H1 (cell line): ENCODE measurements at regions not wholly inside any gene's neighbourhood (a gene's known extent, or its start where the extent isn't known, plus 50 kb on each side); places are given as distances from the start of the nearest gene placed in this dataset.

ENCODE experiments used
- CTCF ChIA-PET: fragments of 300-600 bp; sonication (Branson Sonifier 250); formaldehyde crosslinking; loops from one replicate; lab custom pipeline; 2021; ENCODE audit not compliant: partially characterized antibody; lab: Charles Lee
- POLR2A ChIA-PET: fragments of 300-600 bp; sonication (Branson Sonifier 250); formaldehyde crosslinking; loops from one replicate; lab custom pipeline; 2021; ENCODE audit warnings: inconsistent platforms; ENCODE audit not compliant: partially characterized antibody; lab: Charles Lee
- DNase-seq, 2 experiments: peaks; one replicate each; pipeline versions ENCODE4 v3.0.0 to v3.0.0-alpha.2; 2010 to 2022; ENCODE audit warnings: low spot score in 2 of 2, low read depth in 1 of 2, mixed read lengths in 1 of 2
- FAIRE-seq: peaks from 2 replicates; lab custom pipeline; 2011; peaks lifted over from hg19 to GRCh38; lab: Jason Lieb, UNC
- H2AFZ ChIP-seq: 2 replicates; pipeline ENCODE4 v1.8.1; 2012; ENCODE audit warnings: low read length, inconsistent platforms
- H2AK5ac ChIP-seq: 2 replicates; pipeline ENCODE4 v1.6.1; 2013; ENCODE audit warnings: low read depth, low read length
- H2BK120ac ChIP-seq: replicated peaks from 2 replicates; pipeline ENCODE3; 2013; ENCODE audit warnings: low read depth, low read length, inconsistent platforms
- H2BK12ac ChIP-seq: 2 replicates; pipeline ENCODE4 v1.6.1; 2013; ENCODE audit warnings: low read depth, low read length
- H2BK15ac ChIP-seq: 2 replicates; pipeline ENCODE4 v1.6.1; 2013; ENCODE audit warnings: low read length
- H2BK20ac ChIP-seq: 2 replicates; pipeline ENCODE4 v1.6.1; 2013; ENCODE audit warnings: low read length
- H2BK5ac ChIP-seq: 2 replicates; pipeline ENCODE4 v1.6.1; 2013; ENCODE audit warnings: low read depth, low read length
- H3K14ac ChIP-seq: 2 replicates; pipeline ENCODE4 v1.6.1; 2013; ENCODE audit warnings: inconsistent platforms; ENCODE audit not compliant: insufficient read length
- H3K18ac ChIP-seq: 2 replicates; pipeline ENCODE4 v1.6.1; 2013; ENCODE audit warnings: low read length; ENCODE audit errors: extremely low read depth
- H3K23ac ChIP-seq: 2 replicates; pipeline ENCODE4 v1.6.1; 2013; ENCODE audit warnings: inconsistent platforms; ENCODE audit not compliant: insufficient read length
- H3K23me2 ChIP-seq: 2 replicates; pipeline ENCODE4 v1.6.1; 2013; ENCODE audit warnings: low read depth, low read length
- H3K27ac ChIP-seq: 2 replicates; pipeline ENCODE4 v1.6.1; 2011; ENCODE audit warnings: low read depth, low read length, inconsistent platforms
- H3K27me3 ChIP-seq, 4 experiments: replicated peaks in 1 of 4; 1 replicate in 1 of 4; 2 replicates in 3 of 4; pipeline versions ENCODE4 v1.6.1 to v1.8.1; 2011 to 2013; ENCODE audit warnings: low read length in 3 of 4, mild to moderate bottlenecking in 3 of 4, inconsistent platforms in 2 of 4, mixed read lengths in 2 of 4, moderate library complexity in 1 of 4; ENCODE audit not compliant: control insufficient read depth in 3 of 4, insufficient read depth in 3 of 4; ENCODE audit errors: extremely low read depth in 1 of 4
- H3K36me3 ChIP-seq, 4 experiments: 2 replicates each; pipeline versions ENCODE4 v1.6.1 to v1.8.1; 2011 to 2013; ENCODE audit warnings: mild to moderate bottlenecking in 4 of 4, low read length in 3 of 4, moderate library complexity in 2 of 4, control low read depth in 1 of 4, inconsistent platforms in 1 of 4; ENCODE audit not compliant: insufficient read depth in 4 of 4, control insufficient read depth in 2 of 4
- H3K4ac ChIP-seq: replicated peaks from 2 replicates; pipeline ENCODE3; 2013; ENCODE audit warnings: low read length, low read depth, mixed read lengths, inconsistent platforms; ENCODE audit not compliant: insufficient read length
- H3K4me1 ChIP-seq, 4 experiments: replicated peaks in 1 of 4; 1 replicate in 1 of 4; 2 replicates in 3 of 4; pipeline versions ENCODE4 v1.6.1 to v1.8.1; 2011 to 2013; ENCODE audit warnings: low read length in 3 of 4, inconsistent platforms in 2 of 4, mixed read lengths in 1 of 4; ENCODE audit not compliant: insufficient read depth in 4 of 4, control insufficient read depth in 3 of 4
- H3K4me2 ChIP-seq, 2 experiments: 2 replicates each; pipeline versions ENCODE4 v1.6.1 to v1.8.1; 2011 to 2013; ENCODE audit warnings: low read depth in 2 of 2, low read length in 2 of 2, control low read depth in 1 of 2, inconsistent platforms in 1 of 2, mild to moderate bottlenecking in 1 of 2; ENCODE audit not compliant: insufficient read depth in 1 of 2
- H3K4me3 ChIP-seq, 4 experiments: fragments of 200-600, 300-600 bp in 1 of 4; sonication (generic), shearing (Covaris generic), sonication (Bioruptor Twin) in 1 of 4; 2 replicates each; pipeline versions ENCODE4 v1.5.1 to v1.8.1; 2011 to 2016; ENCODE audit warnings: low read length in 4 of 4, low read depth in 3 of 4, control low read depth in 2 of 4, inconsistent platforms in 2 of 4, mild to moderate bottlenecking in 2 of 4, mixed read lengths in 1 of 4, moderate library complexity in 1 of 4; ENCODE audit not compliant: insufficient read depth in 2 of 4; ENCODE audit errors: extremely low read depth in 1 of 4
- H3K56ac ChIP-seq: replicated peaks from 2 replicates; pipeline ENCODE3; 2013; ENCODE audit warnings: low read depth, mild to moderate bottlenecking, mixed read lengths, low read length, inconsistent platforms; ENCODE audit not compliant: insufficient read length
- H3K79me1 ChIP-seq: 2 replicates; pipeline ENCODE4 v1.6.1; 2013; ENCODE audit warnings: low read depth, low read length, control low read depth
- H3K79me2 ChIP-seq, 2 experiments: 2 replicates each; pipeline versions ENCODE4 v1.6.1 to v1.8.1; 2012 to 2013; ENCODE audit warnings: low read length in 2 of 2, mild to moderate bottlenecking in 2 of 2, inconsistent platforms in 1 of 2; ENCODE audit not compliant: insufficient read depth in 2 of 2, control insufficient read depth in 1 of 2
- H3K9ac ChIP-seq, 4 experiments: replicated peaks in 1 of 4; 1 replicate in 1 of 4; 2 replicates in 3 of 4; pipeline versions ENCODE4 v1.6.1 to v1.8.1; 2011 to 2013; ENCODE audit warnings: low read depth in 3 of 4, low read length in 3 of 4, control low read depth in 2 of 4, mild to moderate bottlenecking in 2 of 4, moderate library complexity in 2 of 4, inconsistent platforms in 1 of 4; ENCODE audit errors: extremely low read depth in 1 of 4
- H3K9me3 ChIP-seq, 2 experiments: 2 replicates each; pipeline versions ENCODE4 v1.6.1 to v1.8.1; 2012 to 2013; ENCODE audit warnings: mild to moderate bottlenecking in 2 of 2, moderate library complexity in 2 of 2, control low read depth in 1 of 2, inconsistent platforms in 1 of 2, low read depth in 1 of 2, low read length in 1 of 2, mixed read lengths in 1 of 2; ENCODE audit not compliant: insufficient read depth in 2 of 2
- H4K20me1 ChIP-seq, 2 experiments: replicated peaks in 1 of 2; 2 replicates each; pipeline versions ENCODE3 to v1.8.1; 2011 to 2013; ENCODE audit warnings: inconsistent platforms in 2 of 2, low read length in 2 of 2, mild to moderate bottlenecking in 1 of 2; ENCODE audit not compliant: insufficient read depth in 2 of 2, control insufficient read depth in 1 of 2
- H4K5ac ChIP-seq: 2 replicates; pipeline ENCODE4 v1.6.1; 2013; ENCODE audit warnings: low read length, low read depth, mixed read lengths, inconsistent platforms; ENCODE audit not compliant: insufficient read length
- H4K8ac ChIP-seq: 2 replicates; pipeline ENCODE4 v1.8.0; 2013; ENCODE audit warnings: mild to moderate bottlenecking, moderate library complexity, low read length, inconsistent platforms; ENCODE audit not compliant: insufficient read depth; ENCODE audit errors: extremely low read depth
- H4K91ac ChIP-seq: replicated peaks from 2 replicates; pipeline ENCODE3; 2013; ENCODE audit warnings: low read length, mixed read lengths, inconsistent platforms; ENCODE audit not compliant: insufficient read length
- ATF3 ChIP-seq: IDR thresholded peaks from 2 replicates; pipeline ENCODE4 v1.6.1; 2011; ENCODE audit warnings: low read depth, mild to moderate bottlenecking, low read length; ENCODE audit not compliant: insufficient read depth
- CBX5 ChIP-seq: fragments of 300-800, 300-1000 bp; sonication (generic); IDR thresholded peaks from 2 replicates; pipeline ENCODE4 v1.7.1; 2016; ENCODE audit warnings: antibody characterized with exemption, low read length, low read depth
- CBX8 ChIP-seq: fragments of 300-800, 300-1000 bp; sonication (generic); IDR thresholded peaks from 2 replicates; pipeline ENCODE4 v1.7.1; 2016; ENCODE audit warnings: low read depth, low read length, borderline replicate concordance
- CEBPB ChIP-seq: IDR thresholded peaks from 2 replicates; pipeline ENCODE4 v1.6.1; 2012; ENCODE audit warnings: low read depth, low read length
- JUND ChIP-seq: IDR thresholded peaks from 2 replicates; pipeline ENCODE4 v1.6.1; 2011; ENCODE audit warnings: mild to moderate bottlenecking, improper control_type of control experiment, low read length
- MAX ChIP-seq: IDR thresholded peaks from 2 replicates; pipeline ENCODE4 v1.6.1; 2012; ENCODE audit warnings: inconsistent platforms
- POLR2A ChIP-seq, 2 experiments: IDR thresholded peaks; 1 replicate in 1 of 2; 2 replicates in 1 of 2; pipeline ENCODE4 v1.6.1; 2011; ENCODE audit warnings: low read depth in 2 of 2, low read length in 2 of 2, mild to moderate bottlenecking in 2 of 2; ENCODE audit errors: control extremely low read depth in 1 of 2
- POLR2AphosphoS5 ChIP-seq: IDR thresholded peaks from 2 replicates; pipeline ENCODE4 v1.6.1; 2011; ENCODE audit warnings: low read depth, low read length
- RNF2 ChIP-seq: fragments of 200-900, 300-1000 bp; sonication (generic); IDR thresholded peaks from 2 replicates; pipeline ENCODE4 v1.7.1; 2016; ENCODE audit warnings: borderline replicate concordance, low read depth, mild to moderate bottlenecking, antibody characterized with exemption, low read length; ENCODE audit not compliant: poor library complexity, severe bottlenecking; ENCODE audit errors: missing control alignments
- RXRA ChIP-seq: IDR thresholded peaks from 2 replicates; pipeline ENCODE4 v1.6.1; 2011; ENCODE audit warnings: low read depth, mild to moderate bottlenecking, low read length, moderate library complexity; ENCODE audit not compliant: insufficient read depth
- SIN3A ChIP-seq, 2 experiments: IDR thresholded peaks in 1 of 2; conservative IDR thresholded peaks in 1 of 2; 2 replicates each; pipeline ENCODE4 v1.6.1; 2011 to 2012; ENCODE audit warnings: low read length in 2 of 2, improper control_type of control experiment in 1 of 2, low read depth in 1 of 2, mild to moderate bottlenecking in 1 of 2
- SIX5 ChIP-seq: IDR thresholded peaks from 2 replicates; pipeline ENCODE4 v1.6.1; 2011; ENCODE audit warnings: mild to moderate bottlenecking, low read depth, low read length
- SP4 ChIP-seq: IDR thresholded peaks from 2 replicates; pipeline ENCODE4 v1.6.1; 2012; ENCODE audit warnings: low read length, inconsistent platforms
- TAF1 ChIP-seq: IDR thresholded peaks from 2 replicates; pipeline ENCODE4 v1.6.1; 2011; ENCODE audit warnings: mild to moderate bottlenecking, low read depth, low read length
- TEAD4 ChIP-seq: IDR thresholded peaks from 2 replicates; pipeline ENCODE4 v1.6.1; 2012; ENCODE audit warnings: low read depth, low read length, inconsistent platforms, mixed read lengths
- WGBS, 2 experiments: shearing (Covaris generic) in 1 of 2; methylation state at CpG; one replicate each; pipeline versions ENCODE4 v1.1.6 to v1.1.7; 2013 to 2015; ENCODE audit warnings: low lambda C conversion rate in 2 of 2, mixed read lengths in 2 of 2, inconsistent platforms in 1 of 2, low coverage in 1 of 2, missing lambda C conversion rate in 1 of 2; ENCODE audit not compliant: insufficient replicate concordance in 2 of 2, insufficient coverage in 1 of 2, insufficient read length in 1 of 2; ENCODE audit errors: extremely low coverage in 1 of 2, missing lambda C conversion rate in 1 of 2; 5-methylcytosine and 5-hydroxymethylcytosine counted together

GRCh38 chr11:116275635-116276034 lies 497.2 kb downstream of the BUD13 start:
- Histone ChIP-seq H2BK15ac (no peak overlapping the region), H3K36me3 (no peaks in the 10 kb centered on the region), H3K4me3 (no peak overlapping the region), H2AFZ (no peak overlapping the region), H2BK120ac (no peak overlapping the region), H3K18ac (no peak overlapping the region), H4K5ac (no peak overlapping the region), H3K4me2 (no peak overlapping the region), H3K79me2 (no peaks in the 10 kb centered on the region), H2BK12ac (no peak overlapping the region), H3K4ac (no peak overlapping the region), H4K20me1 (peaks cover 0 to 1% of the 10 kb centered on the region in 2 experiments), H3K79me1 (no peaks in the 10 kb centered on the region), H2BK20ac (no peak overlapping the region), H3K9ac (no peak overlapping the region), H3K4me1 (no peaks in the 10 kb centered on the region; a peak in 1 of 7 replicates), H3K27ac (no peak overlapping the region), H3K9me3 (no peaks in the 10 kb centered on the region), H3K23me2 (no peaks in the 10 kb centered on the region; the same call in 1 of the 2 replicates), H3K56ac (no peak overlapping the region), H4K91ac (no peak overlapping the region), H3K23ac (no peak overlapping the region), H3K14ac (no peak overlapping the region), H2AK5ac (no peak overlapping the region), H4K8ac (no peak overlapping the region; the same call in 1 of the 2 replicates), H2BK5ac (no peak overlapping the region), H3K27me3 (no peaks in the 10 kb centered on the region; a peak in 1 of 7 replicates)
- ChIA-PET CTCF (interaction anchor here (0.5 to 1.9 kb wide), 8 partner anchors 22 to 1448 kb away, joined by 3 to 4 read pairs (median 3); no protein-coding TSS in a partner anchor), POLR2A (no interaction called here)
- no peak for DNase-seq
- WGBS, 2 experiments = 93% methylated on average over 5 of the region's 5 CpGs; no CpG with 5 or more reads in 1 of the 2 experiments
- no peak for FAIRE-seq
- no peak for TF ChIP-seq CEBPB
- TF ChIP-seq POLR2AphosphoS5 = no peak
- no peak for TF ChIP-seq CBX8
- no peak for TF ChIP-seq RNF2
- no peak for TF ChIP-seq CBX5
- TF ChIP-seq SIX5 = no peak
- no peak for TF ChIP-seq TEAD4
- no peak for TF ChIP-seq POLR2A (IDR thresholded peaks at IDR 0.05; ENCODE audit: control extremely low read depth in 1 of 2, low read depth in 2 of 2, low read length in 2 of 2)
- TF ChIP-seq MAX = no peak
- no peak for TF ChIP-seq SIN3A (conservative IDR thresholded peaks at IDR 0.05 in 1 of 2, IDR thresholded peaks at IDR 0.05 in 1 of 2; ENCODE audit: low read depth in 1 of 2, low read length in 2 of 2)
- no peak for TF ChIP-seq RXRA
- TF ChIP-seq JUND = no peak
- no peak for TF ChIP-seq TAF1
- no peak for TF ChIP-seq SP4
- TF ChIP-seq ATF3 = no peak
